ENCODE measurements at regions not wholly inside any gene's neighbourhood (a gene's known extent, or its start where the extent isn't known, plus 50 kb on each side); places are given as distances from the start of the nearest gene placed in this dataset.
"Not testable (repeated sequence)": the region's sequence is repeated elsewhere in the genome, so short reads cannot be mapped to it uniquely, and the experiment has no call there.

DNA sequence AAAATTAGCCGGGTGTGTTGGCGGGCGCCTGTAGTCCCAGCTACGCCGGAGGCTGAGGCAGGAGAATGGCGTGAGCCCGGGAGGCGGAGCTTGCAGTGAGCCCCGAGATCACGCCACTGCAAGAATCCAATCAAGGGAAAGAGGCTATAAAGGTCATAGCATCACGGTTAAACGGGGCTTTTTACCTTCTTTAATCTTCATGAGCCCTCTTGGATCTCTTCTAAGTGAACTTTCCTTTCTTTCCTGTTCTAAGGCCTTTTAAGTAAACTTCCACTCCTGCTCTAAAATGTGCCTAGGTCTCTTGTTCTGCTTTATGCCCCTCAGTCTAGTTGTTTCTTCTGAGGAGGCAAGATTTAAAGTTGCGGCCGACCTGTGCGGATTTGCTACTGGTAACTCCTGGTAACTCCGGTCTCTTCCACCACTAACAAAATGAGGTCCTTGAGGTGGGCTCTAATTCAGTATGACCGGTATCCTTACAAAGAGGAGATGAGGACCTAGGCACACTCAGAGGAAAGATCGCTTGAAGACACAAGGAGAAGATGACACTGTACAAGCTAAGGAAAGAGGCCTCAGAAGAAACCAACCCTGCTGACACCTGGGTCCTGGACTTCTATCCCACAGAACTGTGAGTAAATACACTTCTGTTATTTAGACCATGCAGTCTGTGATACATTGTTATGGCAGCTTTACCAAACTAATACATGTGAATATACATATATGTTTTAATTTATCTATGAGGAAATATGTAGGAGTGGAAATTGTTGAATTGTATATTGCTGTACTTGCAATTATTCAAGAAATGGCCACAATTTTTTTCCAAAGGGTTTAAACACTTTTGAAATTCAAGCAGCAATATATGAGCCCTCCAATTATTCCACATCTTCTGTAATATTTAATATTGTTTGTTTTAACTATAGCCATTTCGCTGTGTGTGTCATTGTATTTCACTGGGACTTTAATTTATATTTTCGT is 331.5 kb upstream of the CNTNAP2 start:
- WGBS (ENCODE audit: missing lambda C conversion rate) = 36% methylated on average over 20 of the region's 20 CpGs
- ChIA-PET CTCF (no interaction called here), POLR2A (no interaction called here)
- no peak for FAIRE-seq
- H3K4me1 ChIP-seq = no peaks in the 10 kb centered on the region
- no peak for DNase-seq (ENCODE audit: low read depth in 1 of 2, low spot score in 1 of 2)
- no peak for TF ChIP-seq POLR2A (IDR thresholded peaks at IDR 0.05; ENCODE audit: low read length)
- TF ChIP-seq MAZ (IDR thresholded peaks at IDR 0.05; ENCODE audit: borderline replicate concordance, low read depth, low read length) = no peak
- TF ChIP-seq ZFP36 (IDR thresholded peaks at IDR 0.05; ENCODE audit: borderline replicate concordance, partially characterized antibody) = no peak
- TF ChIP-seq HOXA7 (CRISPR knock-in tag; IDR thresholded peaks at IDR 0.05) = no peak
- TF ChIP-seq HEYL (CRISPR knock-in tag; IDR thresholded peaks at IDR 0.05) = no peak
- TF ChIP-seq, protein P1, sequence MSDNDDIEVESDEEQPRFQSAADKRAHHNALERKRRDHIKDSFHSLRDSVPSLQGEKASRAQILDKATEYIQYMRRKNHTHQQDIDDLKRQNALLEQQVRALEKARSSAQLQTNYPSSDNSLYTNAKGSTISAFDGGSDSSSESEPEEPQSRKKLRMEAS (IDR thresholded peaks at IDR 0.05) = no peak
- no peak for TF ChIP-seq FOSB (CRISPR knock-in tag; IDR thresholded peaks at IDR 0.05)
- TF ChIP-seq KDM1A (IDR thresholded peaks at IDR 0.05; ENCODE audit: low read depth) = no peak
- no peak for TF ChIP-seq CBX2 (IDR thresholded peaks at IDR 0.05; ENCODE audit: borderline replicate concordance, low read depth)
- TF ChIP-seq RARB (CRISPR knock-in tag; IDR thresholded peaks at IDR 0.05) = no peak
- no peak overlapping the region for H3K4me2 ChIP-seq
- no peak overlapping the region for H3K4me3 ChIP-seq
- ATAC-seq = no peak
- no peaks in the 10 kb centered on the region for H3K9me3 ChIP-seq
- H3K27ac ChIP-seq = no peak overlapping the region

DNA sequence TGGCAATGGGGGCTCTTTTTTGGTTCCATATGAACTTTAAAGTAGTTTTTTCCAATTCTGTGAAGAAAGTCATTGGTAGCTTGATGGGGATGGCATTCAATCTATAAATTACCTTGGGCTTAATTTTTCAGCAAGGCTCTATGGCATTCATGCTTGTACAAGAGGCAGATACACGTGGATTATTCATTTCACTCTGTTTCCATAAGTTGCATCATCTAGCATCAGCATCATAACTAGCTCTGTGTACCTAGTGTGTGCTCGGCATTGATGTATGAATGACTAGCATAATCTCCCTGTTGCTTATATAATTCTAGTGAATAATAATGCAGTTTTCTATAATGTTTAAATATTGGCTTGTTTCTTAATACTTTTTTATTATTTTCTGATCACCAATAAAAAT is 335.2 kb upstream of the CNTNAP2 start:
- WGBS (ENCODE audit: missing lambda C conversion rate) = 20% methylated on average over 2 of the region's 2 CpGs
- FAIRE-seq; POLR2A ChIA-PET; H3K9me3 ChIP-seq; H3K4me2 ChIP-seq; ATAC-seq; H3K4me3 ChIP-seq; H3K27ac ChIP-seq; CTCF ChIA-PET; H3K4me1 ChIP-seq; DNase-seq (ENCODE audit: low read depth in 1 of 2, low spot score in 1 of 2): not testable (repeated sequence)

DNA sequence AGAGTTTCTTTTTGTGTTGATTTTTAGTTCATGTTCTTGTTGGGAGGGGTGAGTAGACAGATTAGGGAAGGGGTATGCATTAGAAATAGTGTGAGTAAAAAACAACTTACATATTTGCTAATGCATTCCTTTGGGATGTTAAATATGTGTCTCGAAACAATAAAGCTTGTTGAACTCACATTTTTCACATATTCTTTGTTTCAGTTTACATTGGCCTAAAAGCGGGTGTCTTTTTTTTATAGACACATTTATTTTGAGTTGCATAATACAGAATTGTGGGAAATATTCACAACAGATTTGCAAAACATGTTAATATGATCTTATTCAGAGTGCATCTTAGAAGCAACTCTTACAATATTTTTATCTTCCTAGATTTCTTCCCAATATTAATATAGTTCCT is 337.5 kb upstream of the CNTNAP2 start:
- Histone ChIP-seq H3K9me3 (no peaks in the 10 kb centered on the region), H3K4me2 (no peak overlapping the region), H3K27ac (no peak overlapping the region), H3K4me3 (no peak overlapping the region), H3K4me1 (no peaks in the 10 kb centered on the region)
- DNase-seq (ENCODE audit: low read depth in 1 of 2, low spot score in 1 of 2) (no peak), FAIRE-seq (no peak), ATAC-seq (no peak)
- ChIA-PET CTCF (no interaction called here), POLR2A (no interaction called here)
- TF ChIP-seq, protein P2, sequence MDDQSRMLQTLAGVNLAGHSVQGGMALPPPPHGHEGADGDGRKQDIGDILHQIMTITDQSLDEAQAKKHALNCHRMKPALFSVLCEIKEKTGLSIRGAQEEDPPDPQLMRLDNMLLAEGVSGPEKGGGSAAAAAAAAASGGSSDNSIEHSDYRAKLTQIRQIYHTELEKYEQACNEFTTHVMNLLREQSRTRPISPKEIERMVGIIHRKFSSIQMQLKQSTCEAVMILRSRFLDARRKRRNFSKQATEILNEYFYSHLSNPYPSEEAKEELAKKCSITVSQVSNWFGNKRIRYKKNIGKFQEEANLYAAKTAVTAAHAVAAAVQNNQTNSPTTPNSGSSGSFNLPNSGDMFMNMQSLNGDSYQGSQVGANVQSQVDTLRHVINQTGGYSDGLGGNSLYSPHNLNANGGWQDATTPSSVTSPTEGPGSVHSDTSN (IDR thresholded peaks at IDR 0.05) = no peak
- TF ChIP-seq, protein P3, sequence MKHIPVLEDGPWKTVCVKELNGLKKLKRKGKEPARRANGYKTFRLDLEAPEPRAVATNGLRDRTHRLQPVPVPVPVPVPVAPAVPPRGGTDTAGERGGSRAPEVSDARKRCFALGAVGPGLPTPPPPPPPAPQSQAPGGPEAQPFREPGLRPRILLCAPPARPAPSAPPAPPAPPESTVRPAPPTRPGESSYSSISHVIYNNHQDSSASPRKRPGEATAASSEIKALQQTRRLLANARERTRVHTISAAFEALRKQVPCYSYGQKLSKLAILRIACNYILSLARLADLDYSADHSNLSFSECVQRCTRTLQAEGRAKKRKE (CRISPR knock-in tag; IDR thresholded peaks at IDR 0.05; ENCODE audit: low read depth) = no peak
- WGBS (ENCODE audit: missing lambda C conversion rate) = 2% methylated on average over 2 of the region's 2 CpGs

DNA sequence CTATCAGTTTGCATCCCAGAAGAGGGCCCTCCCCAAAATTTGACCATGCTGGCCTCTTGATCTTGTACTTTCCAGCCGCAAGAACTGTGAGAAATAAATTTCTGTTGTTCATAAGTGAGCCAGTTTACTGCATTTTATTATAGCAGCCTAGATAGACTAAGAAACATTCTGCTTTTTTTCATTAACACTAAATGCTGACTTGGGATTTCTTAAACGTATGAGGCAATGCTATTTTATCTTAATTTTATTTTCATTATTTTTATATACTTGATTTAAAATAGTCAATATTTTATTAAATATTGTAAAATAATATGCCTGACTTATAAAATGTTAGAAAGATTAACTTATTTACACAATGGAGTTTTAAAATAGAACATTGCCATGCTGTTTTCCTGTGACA is 341.8 kb upstream of the CNTNAP2 start:
- FAIRE-seq = no peak
- CTCF ChIA-PET = no interaction called here

More for the DNA sequence above, 341.8 kb upstream of the CNTNAP2 start:
- TF ChIP-seq ZC3H11A (IDR thresholded peaks at IDR 0.05) (no peak), ZNF302 (CRISPR knock-in tag; IDR thresholded peaks at IDR 0.05) (no peak), EHMT2 (IDR thresholded peaks at IDR 0.05; ENCODE audit: low read depth) (no peak), NFE2L2 (conservative IDR thresholded peaks at IDR 0.05; ENCODE audit: low read length) (no peak), JUN (IDR thresholded peaks at IDR 0.05) (no peak), TP53 (CRISPR knock-in tag; IDR thresholded peaks at IDR 0.05) (no peak), CBX2 (IDR thresholded peaks at IDR 0.05; ENCODE audit: borderline replicate concordance, low read depth) (no peak), HOXA7 (CRISPR knock-in tag; IDR thresholded peaks at IDR 0.05) (no peak), KDM5A (IDR thresholded peaks at IDR 0.05) (no peak), MYC (IDR thresholded peaks at IDR 0.05; ENCODE audit: borderline replicate concordance, low read length) (no peak), CHD4 (IDR thresholded peaks at IDR 0.05; ENCODE audit: borderline replicate concordance) (no peak), POLR2A (IDR thresholded peaks at IDR 0.05; ENCODE audit: low read length) (no peak), CEBPB (IDR thresholded peaks at IDR 0.05) (no peak), HEYL (CRISPR knock-in tag; IDR thresholded peaks at IDR 0.05) (no peak)
- TF ChIP-seq, protein P4, sequence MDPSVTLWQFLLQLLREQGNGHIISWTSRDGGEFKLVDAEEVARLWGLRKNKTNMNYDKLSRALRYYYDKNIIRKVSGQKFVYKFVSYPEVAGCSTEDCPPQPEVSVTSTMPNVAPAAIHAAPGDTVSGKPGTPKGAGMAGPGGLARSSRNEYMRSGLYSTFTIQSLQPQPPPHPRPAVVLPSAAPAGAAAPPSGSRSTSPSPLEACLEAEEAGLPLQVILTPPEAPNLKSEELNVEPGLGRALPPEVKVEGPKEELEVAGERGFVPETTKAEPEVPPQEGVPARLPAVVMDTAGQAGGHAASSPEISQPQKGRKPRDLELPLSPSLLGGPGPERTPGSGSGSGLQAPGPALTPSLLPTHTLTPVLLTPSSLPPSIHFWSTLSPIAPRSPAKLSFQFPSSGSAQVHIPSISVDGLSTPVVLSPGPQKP (IDR thresholded peaks at IDR 0.05; ENCODE audit: low read depth, low read length) = no peak
- TF ChIP-seq, protein P5, sequence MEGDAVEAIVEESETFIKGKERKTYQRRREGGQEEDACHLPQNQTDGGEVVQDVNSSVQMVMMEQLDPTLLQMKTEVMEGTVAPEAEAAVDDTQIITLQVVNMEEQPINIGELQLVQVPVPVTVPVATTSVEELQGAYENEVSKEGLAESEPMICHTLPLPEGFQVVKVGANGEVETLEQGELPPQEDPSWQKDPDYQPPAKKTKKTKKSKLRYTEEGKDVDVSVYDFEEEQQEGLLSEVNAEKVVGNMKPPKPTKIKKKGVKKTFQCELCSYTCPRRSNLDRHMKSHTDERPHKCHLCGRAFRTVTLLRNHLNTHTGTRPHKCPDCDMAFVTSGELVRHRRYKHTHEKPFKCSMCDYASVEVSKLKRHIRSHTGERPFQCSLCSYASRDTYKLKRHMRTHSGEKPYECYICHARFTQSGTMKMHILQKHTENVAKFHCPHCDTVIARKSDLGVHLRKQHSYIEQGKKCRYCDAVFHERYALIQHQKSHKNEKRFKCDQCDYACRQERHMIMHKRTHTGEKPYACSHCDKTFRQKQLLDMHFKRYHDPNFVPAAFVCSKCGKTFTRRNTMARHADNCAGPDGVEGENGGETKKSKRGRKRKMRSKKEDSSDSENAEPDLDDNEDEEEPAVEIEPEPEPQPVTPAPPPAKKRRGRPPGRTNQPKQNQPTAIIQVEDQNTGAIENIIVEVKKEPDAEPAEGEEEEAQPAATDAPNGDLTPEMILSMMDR (IDR thresholded peaks at IDR 0.05) = no peak
- TF ChIP-seq, protein P3 (CRISPR knock-in tag; IDR thresholded peaks at IDR 0.05; ENCODE audit: low read depth) = no peak
- Histone ChIP-seq H3K27ac (no peak overlapping the region), H3K4me3 (no peak overlapping the region), H3K4me1 (no peaks in the 10 kb centered on the region), H3K9me3 (no peaks in the 10 kb centered on the region), H3K4me2 (no peak overlapping the region)
- no peak for ATAC-seq
- POLR2A ChIA-PET = no interaction called here
- no peak for DNase-seq (ENCODE audit: low read depth in 1 of 2, low spot score in 1 of 2)
- WGBS (ENCODE audit: missing lambda C conversion rate) = under 1% methylated on average over 2 of the region's 2 CpGs

Data from A549 (cell line).